Neural progenitor cell (in vitro differentiated cells): ENCODE measurements at regions not wholly inside any gene's neighbourhood (a gene's known extent, or its start where the extent isn't known, plus 50 kb on each side); places are given as distances from the start of the nearest gene placed in this dataset.

ENCODE experiments used
- DNase-seq: peaks from one replicate; pipeline ENCODE4 v3.0.0-alpha.2; 2016; ENCODE audit warnings: low spot score
- H2AFZ ChIP-seq: fragments of 200-600 bp; sonication (generic); replicated peaks from 2 replicates; pipeline ENCODE4 v1.6.1; 2016; ENCODE audit warnings: antibody characterized with exemption
- H3F3A ChIP-seq: fragments of 200-600 bp; sonication (generic); 2 replicates; pipeline ENCODE4 v1.6.1; 2016; ENCODE audit warnings: antibody characterized with exemption, low read depth
- H3K27ac ChIP-seq: fragments of 200-600 bp; sonication (generic); 2 replicates; pipeline ENCODE4 v1.5.1; 2016; ENCODE audit warnings: mild to moderate bottlenecking
- H3K27me3 ChIP-seq: fragments of 200-600 bp; sonication (generic); 2 replicates; pipeline ENCODE4 v1.6.1; 2016; ENCODE audit warnings: mild to moderate bottlenecking, moderate library complexity
- H3K36me3 ChIP-seq: fragments of 200-600 bp; sonication (generic); 2 replicates; pipeline ENCODE4 v1.5.1; 2016
- H3K4me1 ChIP-seq: fragments of 200-600 bp; sonication (generic); 2 replicates; pipeline ENCODE4 v1.6.1; 2016; ENCODE audit warnings: mixed run types
- H3K4me2 ChIP-seq: fragments of 200-600 bp; sonication (generic); 2 replicates; pipeline ENCODE4 v1.6.1; 2016
- H3K4me3 ChIP-seq: fragments of 200-600 bp; sonication (generic); 2 replicates; pipeline ENCODE4 v1.5.1; 2016
- H3K79me2 ChIP-seq: fragments of 200-600 bp; sonication (generic); 2 replicates; pipeline ENCODE4 v1.6.1; 2016; ENCODE audit warnings: low read depth
- H3K9ac ChIP-seq: fragments of 200-600 bp; sonication (generic); 2 replicates; pipeline ENCODE4 v1.6.1; 2016
- H3K9me3 ChIP-seq: fragments of 200-600 bp; sonication (generic); 2 replicates; pipeline ENCODE4 v1.5.1; 2016; ENCODE audit warnings: low read depth
- H4K20me1 ChIP-seq: fragments of 200-600 bp; sonication (generic); 2 replicates; pipeline ENCODE4 v1.6.1; 2016; ENCODE audit warnings: low read depth
- H3K27ac Mint-ChIP-seq: 3 replicates; pipeline ENCODE4 v1.8.0; 2021; ENCODE audit warnings: mixed read lengths
- H3K27me3 Mint-ChIP-seq: 2 replicates; pipeline ENCODE4 v1.8.0; 2022; ENCODE audit warnings: low read depth, mild to moderate bottlenecking, inconsistent platforms, moderate library complexity, mixed read lengths; ENCODE audit not compliant: insufficient read depth
- H3K36me3 Mint-ChIP-seq: 3 replicates; pipeline ENCODE4 v1.8.0; 2021; ENCODE audit warnings: mixed read lengths
- H3K4me1 Mint-ChIP-seq: 3 replicates; pipeline ENCODE4 v1.8.0; 2021; ENCODE audit warnings: mixed read lengths
- H3K4me3 Mint-ChIP-seq: 3 replicates; pipeline ENCODE4 v1.8.0; 2021; ENCODE audit warnings: mild to moderate bottlenecking, moderate library complexity, mixed read lengths
- H3K9me3 Mint-ChIP-seq: 3 replicates; pipeline ENCODE4 v1.8.0; 2020; ENCODE audit warnings: mixed read lengths
- CTCF ChIP-seq: fragments of 200-600 bp; sonication (generic); IDR thresholded peaks from 2 replicates; pipeline ENCODE4 v1.5.1; 2017; ENCODE audit warnings: antibody characterized with exemption, mild to moderate bottlenecking
- EZH2 ChIP-seq: fragments of 200-600 bp; sonication (generic); IDR thresholded peaks from 2 replicates; pipeline ENCODE4 v1.6.1; 2017; ENCODE audit warnings: antibody characterized with exemption, mild to moderate bottlenecking, moderate library complexity
- EZH2phosphoT487 ChIP-seq: fragments of 200-600 bp; sonication (generic); IDR thresholded peaks from 2 replicates; pipeline ENCODE4 v1.6.1; 2017; ENCODE audit warnings: antibody characterized with exemption

DNA sequence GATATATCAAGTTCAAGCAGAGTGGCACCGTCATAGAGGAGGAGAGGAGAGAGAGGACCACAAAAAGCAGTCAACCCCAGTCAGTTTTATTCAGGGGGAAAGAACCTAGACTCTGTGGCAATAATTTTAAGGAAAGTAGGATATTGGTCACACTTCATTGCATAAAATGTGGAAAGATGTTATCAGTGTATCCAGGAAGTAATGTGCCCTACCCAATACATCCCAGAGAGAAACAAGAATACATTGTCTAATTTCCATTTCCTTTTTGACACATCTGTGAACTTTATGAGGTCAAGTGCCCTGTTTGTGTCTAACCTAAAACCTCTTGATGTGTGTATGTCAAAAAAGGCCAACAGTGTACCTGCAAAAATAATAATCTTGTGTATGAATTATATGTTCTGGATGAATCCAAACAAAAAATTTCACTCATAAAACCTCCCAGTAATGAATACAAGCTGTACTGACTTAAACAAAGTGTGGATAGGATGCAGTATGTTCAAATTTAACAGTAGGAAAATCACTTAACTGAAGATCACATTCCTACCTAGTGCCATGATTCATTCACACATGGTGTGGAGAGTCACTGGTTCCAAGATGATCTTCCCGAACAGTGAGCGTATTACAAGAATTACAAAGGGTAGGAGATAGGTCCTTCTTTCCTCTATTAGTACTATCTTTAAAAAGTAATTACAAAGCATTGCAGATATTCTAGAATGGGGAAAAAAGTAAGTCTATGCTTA, 712.1 kb upstream of the CXADR start:
- TF ChIP-seq EZH2 (no peak), EZH2phosphoT487 (no peak), CTCF (no peak)
- Histone ChIP-seq H3K9ac (no peak overlapping the region), H3K4me2 (no peak overlapping the region), H3K27me3 (no peaks in the 10 kb centered on the region), H3K27ac (no peak overlapping the region), H3K79me2 (no peaks in the 10 kb centered on the region), H4K20me1 (no peaks in the 10 kb centered on the region), H3K9me3 (no peaks in the 10 kb centered on the region), H3K4me3 (no peak overlapping the region), H3K36me3 (no peaks in the 10 kb centered on the region), H3F3A (no peaks in the 10 kb centered on the region), H3K4me1 (no peaks in the 10 kb centered on the region), H2AFZ (no peak overlapping the region)
- H3K27ac Mint-ChIP-seq, result no peak overlapping the region
- H3K4me3 Mint-ChIP-seq, result no peak overlapping the region
- H3K4me1 Mint-ChIP-seq, result peaks cover 16% of the 10 kb centered on the region
- no peaks in the 10 kb centered on the region for H3K36me3 Mint-ChIP-seq
- no peaks in the 10 kb centered on the region for H3K27me3 Mint-ChIP-seq
- peaks cover 14% of the 10 kb centered on the region for H3K9me3 Mint-ChIP-seq
- no peak for DNase-seq

- Histone ChIP-seq H3F3A (no peaks in the 10 kb centered on the region), H3K9me3 (no peaks in the 10 kb centered on the region), H3K9ac (no peak overlapping the region), H3K4me3 (no peak overlapping the region), H4K20me1 (no peaks in the 10 kb centered on the region), H3K4me1 (no peaks in the 10 kb centered on the region), H2AFZ (no peak overlapping the region), H3K79me2 (no peaks in the 10 kb centered on the region), H3K4me2 (no peak overlapping the region), H3K36me3 (no peaks in the 10 kb centered on the region), H3K27me3 (no peaks in the 10 kb centered on the region), H3K27ac (no peak overlapping the region)
- Mint-ChIP-seq H3K4me1 (no peaks in the 10 kb centered on the region), H3K27me3 (no peaks in the 10 kb centered on the region), H3K27ac (no peak overlapping the region), H3K36me3 (no peaks in the 10 kb centered on the region), H3K4me3 (no peak overlapping the region), H3K9me3 (peaks cover 3% of the 10 kb centered on the region)
- no peak for TF ChIP-seq EZH2phosphoT487
- TF ChIP-seq CTCF, result no peak
- TF ChIP-seq EZH2, result no peak
- no peak for DNase-seq
Observed at GRCh38 chr21:16811011-16811410, 701.8 kb upstream of the CXADR start.

- no peaks in the 10 kb centered on the region for H3K4me1 Mint-ChIP-seq
Observed at GRCh38 chr21:16811970-16812369, 700.9 kb upstream of the CXADR start.

More at GRCh38 chr21:16811970-16812369, 700.9 kb upstream of the CXADR start:
- Mint-ChIP-seq H3K27ac (no peak overlapping the region), H3K27me3 (no peaks in the 10 kb centered on the region), H3K9me3 (no peaks in the 10 kb centered on the region), H3K4me3 (no peak overlapping the region), H3K36me3 (no peaks in the 10 kb centered on the region)
- no peaks in the 10 kb centered on the region for H4K20me1 ChIP-seq
- no peak overlapping the region for H3K9ac ChIP-seq
- H3K4me2 ChIP-seq, result no peak overlapping the region
- no peaks in the 10 kb centered on the region for H3K27me3 ChIP-seq
- DNase-seq, result no peak
- no peaks in the 10 kb centered on the region for H3K79me2 ChIP-seq
- no peak overlapping the region for H2AFZ ChIP-seq
- H3K4me3 ChIP-seq, result no peak overlapping the region
- H3K36me3 ChIP-seq, result no peaks in the 10 kb centered on the region
- H3K9me3 ChIP-seq, result no peaks in the 10 kb centered on the region
- no peaks in the 10 kb centered on the region for H3F3A ChIP-seq
- H3K27ac ChIP-seq, result no peak overlapping the region
- H3K4me1 ChIP-seq, result no peaks in the 10 kb centered on the region
- no peak for TF ChIP-seq CTCF
